Loucy (cell line): ENCODE measurements at regions not wholly inside any gene's neighbourhood (a gene's known extent, or its start where the extent isn't known, plus 50 kb on each side); places are given as distances from the start of the nearest gene placed in this dataset.

ENCODE experiments used
- H2AFZ ChIP-seq: fragments of 200-600 bp; sonication (generic); 2 replicates; pipeline ENCODE4 v1.6.0; 2016; ENCODE audit warnings: antibody characterized with exemption, mild to moderate bottlenecking, low read length, moderate library complexity
- H3F3A ChIP-seq: fragments of 200-600 bp; 2 replicates; pipeline ENCODE4 v1.6.0; 2016; ENCODE audit warnings: antibody characterized with exemption, low read depth, mild to moderate bottlenecking
- H3K27me3 ChIP-seq: fragments of 200-600 bp; sonication (generic); 2 replicates; pipeline ENCODE4 v1.6.1; 2014; ENCODE audit warnings: low read length, mild to moderate bottlenecking; ENCODE audit not compliant: insufficient read depth, poor library complexity, severe bottlenecking
- H3K36me3 ChIP-seq: fragments of 200-600 bp; sonication (generic); 2 replicates; pipeline ENCODE4 v1.6.1; 2016; ENCODE audit warnings: low read length; ENCODE audit not compliant: insufficient read depth
- H3K4me1 ChIP-seq: fragments of 200-600 bp; sonication (generic); 2 replicates; pipeline ENCODE4 v1.5.1; 2014; ENCODE audit warnings: low read length, mild to moderate bottlenecking; ENCODE audit not compliant: insufficient read depth, poor library complexity, severe bottlenecking
- H3K4me2 ChIP-seq: fragments of 200-600 bp; sonication (generic); 2 replicates; pipeline ENCODE4 v1.6.0; 2014; ENCODE audit warnings: antibody characterized with exemption, low read length, low read depth, mild to moderate bottlenecking; ENCODE audit not compliant: poor library complexity, severe bottlenecking
- H3K4me3 ChIP-seq: fragments of 200-600 bp; sonication (generic); 2 replicates; pipeline ENCODE4 v1.5.1; 2014; ENCODE audit warnings: low read length, mild to moderate bottlenecking, mixed read lengths; ENCODE audit not compliant: poor library complexity, severe bottlenecking
- H3K79me2 ChIP-seq: fragments of 200-600 bp; sonication (generic); 2 replicates; pipeline ENCODE4 v1.6.1; 2014; ENCODE audit warnings: low read length; ENCODE audit not compliant: insufficient read depth
- H3K9ac ChIP-seq: fragments of 200-600 bp; sonication (generic); 2 replicates; pipeline ENCODE4 v1.6.0; 2014; ENCODE audit warnings: mild to moderate bottlenecking, low read depth, low read length, moderate library complexity; ENCODE audit not compliant: poor library complexity, severe bottlenecking
- H3K9me2 ChIP-seq: fragments of 200-600 bp; sonication (generic); replicated peaks from 2 replicates; pipeline ENCODE4 v1.6.1; 2016; ENCODE audit warnings: low read depth, low read length, mixed read lengths
- H3K9me3 ChIP-seq: fragments of 200-600 bp; sonication (generic); 2 replicates; pipeline ENCODE4 v1.6.1; 2014; ENCODE audit warnings: mild to moderate bottlenecking, antibody characterized with exemption, low read length, low read depth; ENCODE audit not compliant: insufficient read depth
- H4K20me1 ChIP-seq: fragments of 200-600 bp; sonication (generic); 2 replicates; pipeline ENCODE4 v1.6.0; 2014; ENCODE audit warnings: antibody characterized with exemption, low read length, mild to moderate bottlenecking; ENCODE audit not compliant: insufficient read depth, poor library complexity, severe bottlenecking
- CTCF ChIP-seq: fragments of 200-600 bp; sonication (generic); conservative IDR thresholded peaks from 2 replicates; pipeline ENCODE4 v1.5.1; 2014; ENCODE audit warnings: mild to moderate bottlenecking, antibody characterized with exemption, low read length
- EZH2phosphoT487 ChIP-seq: fragments of 200-600 bp; IDR thresholded peaks from 2 replicates; pipeline ENCODE4 v1.6.1; 2018; ENCODE audit warnings: antibody characterized with exemption, mild to moderate bottlenecking, moderate library complexity, borderline replicate concordance

- Histone ChIP-seq H3K4me3 (no peak overlapping the region), H3K9ac (no peak overlapping the region), H3K36me3 (no peaks in the 10 kb centered on the region)
Measured at GRCh38 chr3:94413336-94414108, 350.7 kb downstream of the NSUN3 start.

GRCh38 chr3:94414418-94414817 lies 351.6 kb downstream of the NSUN3 start:
- no peaks in the 10 kb centered on the region for H3K27me3 ChIP-seq
- H3K4me1 ChIP-seq, result no peaks in the 10 kb centered on the region
- no peaks in the 10 kb centered on the region for H3K79me2 ChIP-seq
- no peak for TF ChIP-seq EZH2phosphoT487
- TF ChIP-seq CTCF, result no peak
- no peak overlapping the region for H2AFZ ChIP-seq
- H4K20me1 ChIP-seq, result no peaks in the 10 kb centered on the region
- H3K4me2 ChIP-seq, result no peak overlapping the region
- H3K9me3 ChIP-seq, result no peaks in the 10 kb centered on the region; the same call in 1 of the 2 replicates
- H3K36me3 ChIP-seq, result no peaks in the 10 kb centered on the region
- H3K4me3 ChIP-seq, result no peak overlapping the region
- H3F3A ChIP-seq, result no peaks in the 10 kb centered on the region
- H3K9me2 ChIP-seq, result no peaks in the 10 kb centered on the region
- no peak overlapping the region for H3K9ac ChIP-seq

More at GRCh38 chr3:94413336-94414108, 350.7 kb downstream of the NSUN3 start:
- Histone ChIP-seq H3K4me2 (no peak overlapping the region), H4K20me1 (no peaks in the 10 kb centered on the region), H3F3A (no peaks in the 10 kb centered on the region), H3K79me2 (no peaks in the 10 kb centered on the region), H2AFZ (no peak overlapping the region), H3K4me1 (no peaks in the 10 kb centered on the region), H3K27me3 (no peaks in the 10 kb centered on the region), H3K9me2 (no peaks in the 10 kb centered on the region), H3K9me3 (no peaks in the 10 kb centered on the region; the same call in 1 of the 2 replicates)
- TF ChIP-seq EZH2phosphoT487 (no peak), CTCF (no peak)

GRCh38 chr3:94416768-94417167 lies 353.9 kb downstream of the NSUN3 start:
- H3K79me2 ChIP-seq, result no peaks in the 10 kb centered on the region
- H4K20me1 ChIP-seq, result no peaks in the 10 kb centered on the region
- H3K9ac ChIP-seq, result no peak overlapping the region
- H3K36me3 ChIP-seq, result no peaks in the 10 kb centered on the region
- no peaks in the 10 kb centered on the region for H3F3A ChIP-seq
- no peaks in the 10 kb centered on the region for H3K9me2 ChIP-seq
- H3K27me3 ChIP-seq, result no peaks in the 10 kb centered on the region
- H3K9me3 ChIP-seq, result no peaks in the 10 kb centered on the region; the same call in 1 of the 2 replicates
- H2AFZ ChIP-seq, result no peak overlapping the region
- TF ChIP-seq CTCF (no peak), EZH2phosphoT487 (no peak)
- no peak overlapping the region for H3K4me3 ChIP-seq
- H3K4me2 ChIP-seq, result no peak overlapping the region
- H3K4me1 ChIP-seq, result no peaks in the 10 kb centered on the region
